Suprapubic skin (tissue), 4 donors: ENCODE measurements at regions not wholly inside any gene's neighbourhood (a gene's known extent, or its start where the extent isn't known, plus 50 kb on each side); places are given as distances from the start of the nearest gene placed in this dataset.

ENCODE experiments used
- DNase-seq, 2 donors: peaks; one replicate each; pipeline ENCODE4 v3.0.0-alpha.2; 2019; ENCODE audit warnings: low spot score in 2 of 2
- H3K27ac ChIP-seq: fragments of 200-600 bp; sonication (generic); one replicate; pipeline ENCODE4 v1.5.1; 2019
- H3K27me3 ChIP-seq: fragments of 200-600 bp; sonication (generic); one replicate; pipeline ENCODE4 v1.5.1; 2019
- H3K36me3 ChIP-seq: fragments of 200-600 bp; sonication (generic); one replicate; pipeline ENCODE4 v1.5.1; 2019
- H3K4me1 ChIP-seq: fragments of 200-600 bp; sonication (generic); one replicate; pipeline ENCODE4 v1.5.1; 2019
- H3K4me3 ChIP-seq: fragments of 200-600 bp; sonication (generic); one replicate; pipeline ENCODE4 v1.5.1; 2019; ENCODE audit warnings: mild to moderate bottlenecking
- H3K9me3 ChIP-seq: fragments of 200-600 bp; sonication (generic); one replicate; pipeline ENCODE4 v1.5.1; 2019
- EP300 ChIP-seq: sonication (generic); formaldehyde crosslinking; IDR thresholded peaks from one replicate; pipeline ENCODE4 v1.6.1; 2017; ENCODE audit warnings: antibody characterized with exemption
- POLR2A ChIP-seq, 2 donors: fragments of 450-650 bp; IDR thresholded peaks; one replicate each; pipeline ENCODE4 v1.6.1; 2017; ENCODE audit warnings: antibody characterized with exemption in 2 of 2, mild to moderate bottlenecking in 2 of 2, moderate library complexity in 2 of 2
- POLR2AphosphoS5 ChIP-seq, 3 donors: sonication (generic); formaldehyde crosslinking; IDR thresholded peaks; one replicate each; pipeline ENCODE4 v1.6.1; 2017; ENCODE audit warnings: antibody characterized with exemption in 3 of 3
- WGBS: methylation state at CpG from one replicate; pipeline ENCODE4 v1.1.5; 2018; 5-methylcytosine and 5-hydroxymethylcytosine counted together
- TF ChIP-seq, protein P1 (sequence below), 2 donors: fragments of 200-600 bp in 1 of 2; fragments of 450-650 bp in 1 of 2; sonication (generic) in 1 of 2; IDR thresholded peaks; one replicate each; pipeline ENCODE4 v1.5.1; 2016 to 2019; ENCODE audit warnings: antibody characterized with exemption in 2 of 2, mild to moderate bottlenecking in 1 of 2, moderate library complexity in 1 of 2

DNA sequence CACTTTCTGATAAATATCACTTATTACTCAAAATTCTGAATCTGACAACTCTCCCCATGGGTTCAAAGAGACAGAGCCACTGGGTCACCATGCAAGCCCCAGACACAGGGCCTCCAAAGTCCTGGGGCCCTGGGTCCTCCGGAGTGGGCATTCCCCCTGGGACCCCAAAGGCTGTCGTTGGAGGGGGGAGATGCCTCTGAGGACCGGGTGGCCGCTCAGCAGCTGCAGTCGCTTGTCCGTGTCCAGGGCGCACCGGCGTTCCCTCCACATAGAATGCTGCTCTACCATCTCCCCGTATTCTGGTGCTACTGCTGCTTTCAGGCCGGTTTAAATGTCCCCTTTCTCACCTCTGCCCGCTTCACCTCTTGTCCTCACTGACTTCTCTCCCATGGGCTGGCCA is 246.1 kb downstream of the TEX29 start:
- Histone ChIP-seq H3K9me3 (no peaks in the 10 kb centered on the region), H3K4me3 (no peak overlapping the region), H3K4me1 (no peaks in the 10 kb centered on the region), H3K27me3 (peaks cover 8% of the 10 kb centered on the region), H3K27ac (no peak overlapping the region), H3K36me3 (no peaks in the 10 kb centered on the region)
- whole genome bisulfite sequencing: 89% methylated on average over 12 of the region's 12 CpGs
- TF ChIP-seq, protein P1, sequence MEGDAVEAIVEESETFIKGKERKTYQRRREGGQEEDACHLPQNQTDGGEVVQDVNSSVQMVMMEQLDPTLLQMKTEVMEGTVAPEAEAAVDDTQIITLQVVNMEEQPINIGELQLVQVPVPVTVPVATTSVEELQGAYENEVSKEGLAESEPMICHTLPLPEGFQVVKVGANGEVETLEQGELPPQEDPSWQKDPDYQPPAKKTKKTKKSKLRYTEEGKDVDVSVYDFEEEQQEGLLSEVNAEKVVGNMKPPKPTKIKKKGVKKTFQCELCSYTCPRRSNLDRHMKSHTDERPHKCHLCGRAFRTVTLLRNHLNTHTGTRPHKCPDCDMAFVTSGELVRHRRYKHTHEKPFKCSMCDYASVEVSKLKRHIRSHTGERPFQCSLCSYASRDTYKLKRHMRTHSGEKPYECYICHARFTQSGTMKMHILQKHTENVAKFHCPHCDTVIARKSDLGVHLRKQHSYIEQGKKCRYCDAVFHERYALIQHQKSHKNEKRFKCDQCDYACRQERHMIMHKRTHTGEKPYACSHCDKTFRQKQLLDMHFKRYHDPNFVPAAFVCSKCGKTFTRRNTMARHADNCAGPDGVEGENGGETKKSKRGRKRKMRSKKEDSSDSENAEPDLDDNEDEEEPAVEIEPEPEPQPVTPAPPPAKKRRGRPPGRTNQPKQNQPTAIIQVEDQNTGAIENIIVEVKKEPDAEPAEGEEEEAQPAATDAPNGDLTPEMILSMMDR (IDR thresholded peaks at IDR 0.05): no peak
- TF ChIP-seq POLR2AphosphoS5 (IDR thresholded peaks at IDR 0.05) (no peak), EP300 (no peak), POLR2A (IDR thresholded peaks at IDR 0.05) (no peak)
- DNase-seq: no peak

DNA sequence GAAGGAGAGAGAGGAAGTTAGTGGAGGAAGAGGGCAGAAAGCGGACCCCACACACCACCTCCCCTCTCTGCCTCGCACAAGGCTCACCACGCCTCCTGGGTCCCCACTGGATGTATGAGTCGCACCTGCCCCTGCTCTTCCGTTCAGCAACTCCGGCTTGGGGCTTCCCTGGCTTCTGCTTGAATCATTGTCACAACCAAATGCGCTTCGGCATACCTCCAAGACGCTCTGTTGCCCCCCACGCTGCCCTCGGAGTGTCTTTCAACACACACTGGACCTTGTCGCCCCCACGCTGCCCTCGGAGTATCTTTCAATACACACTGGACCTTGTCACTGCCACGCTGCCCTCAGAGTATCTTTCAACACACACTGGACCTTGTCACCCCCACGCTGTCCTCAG is 247.2 kb downstream of the TEX29 start:
- H3K27ac ChIP-seq: no peak overlapping the region
- no peak overlapping the region for H3K4me3 ChIP-seq
- no peaks in the 10 kb centered on the region for H3K4me1 ChIP-seq
- TF ChIP-seq, protein P1 (IDR thresholded peaks at IDR 0.05): no peak
- TF ChIP-seq POLR2AphosphoS5 (IDR thresholded peaks at IDR 0.05) (no peak), EP300 (no peak), POLR2A (IDR thresholded peaks at IDR 0.05) (no peak)
- H3K9me3 ChIP-seq: no peaks in the 10 kb centered on the region
- H3K36me3 ChIP-seq: no peaks in the 10 kb centered on the region
- peaks cover 8% of the 10 kb centered on the region for H3K27me3 ChIP-seq
- WGBS: 82% methylated on average over 16 of the region's 16 CpGs
- no peak for DNase-seq

DNA sequence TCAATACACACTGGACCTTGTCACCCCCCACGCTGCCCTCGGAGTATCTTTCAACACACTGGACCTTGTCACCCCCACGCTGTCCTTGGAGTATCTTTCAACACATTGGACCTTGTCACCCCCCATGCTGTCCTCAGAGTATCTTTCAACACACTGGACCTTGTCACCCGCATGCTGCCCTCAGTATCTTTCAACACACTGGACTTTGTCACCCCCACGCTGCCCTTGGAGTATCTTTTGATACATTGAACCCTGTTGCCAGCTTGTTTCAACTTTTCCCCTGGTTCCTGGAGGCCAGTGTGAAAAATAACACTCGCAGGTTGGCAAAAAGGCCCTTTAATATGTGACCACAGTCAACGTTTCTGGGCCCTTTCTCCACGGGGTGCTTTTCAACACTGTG is 247.8 kb downstream of the TEX29 start:
- no peak overlapping the region for H3K27ac ChIP-seq
- no peak for TF ChIP-seq EP300
- TF ChIP-seq POLR2AphosphoS5 (IDR thresholded peaks at IDR 0.05): no peak
- no peak for TF ChIP-seq POLR2A (IDR thresholded peaks at IDR 0.05)
- TF ChIP-seq, protein P1 (IDR thresholded peaks at IDR 0.05): no peak
- H3K36me3 ChIP-seq: no peaks in the 10 kb centered on the region
- H3K9me3 ChIP-seq: no peaks in the 10 kb centered on the region
- no peak overlapping the region for H3K4me3 ChIP-seq
- H3K27me3 ChIP-seq: peaks cover 8% of the 10 kb centered on the region
- 81% methylated on average over 8 of the region's 8 CpGs for WGBS
- H3K4me1 ChIP-seq: no peaks in the 10 kb centered on the region
- no peak for DNase-seq

DNA sequence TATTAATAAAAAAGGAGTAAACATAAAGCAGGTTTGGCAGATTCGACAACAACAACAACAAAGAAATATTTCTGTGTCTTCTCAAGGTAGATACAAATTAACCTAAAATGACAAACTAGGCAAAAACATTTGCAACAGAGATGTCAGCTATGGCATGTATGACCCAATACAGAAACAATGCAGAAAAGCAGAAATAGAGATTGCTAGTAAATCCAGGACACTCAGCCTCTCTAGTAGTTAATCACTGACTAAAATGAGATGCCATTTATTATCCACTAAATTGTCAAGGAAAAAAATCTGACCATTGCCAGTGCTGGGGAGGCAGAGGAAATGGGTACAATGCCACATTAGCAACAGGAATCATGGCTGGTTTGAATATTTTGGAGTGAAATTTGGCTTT is 250.5 kb downstream of the TEX29 start:
- H3K27me3 ChIP-seq: no peaks in the 10 kb centered on the region
- no peak overlapping the region for H3K27ac ChIP-seq
- 74% methylated on average over 1 of the region's 1 CpG for WGBS
- no peak overlapping the region for H3K4me3 ChIP-seq
- no peaks in the 10 kb centered on the region for H3K36me3 ChIP-seq
- no peaks in the 10 kb centered on the region for H3K4me1 ChIP-seq
- H3K9me3 ChIP-seq: peaks cover 4% of the 10 kb centered on the region
- TF ChIP-seq, protein P1 (IDR thresholded peaks at IDR 0.05): no peak
- TF ChIP-seq POLR2A (IDR thresholded peaks at IDR 0.05) (no peak), EP300 (no peak), POLR2AphosphoS5 (IDR thresholded peaks at IDR 0.05) (no peak)
- DNase-seq: no peak

DNA sequence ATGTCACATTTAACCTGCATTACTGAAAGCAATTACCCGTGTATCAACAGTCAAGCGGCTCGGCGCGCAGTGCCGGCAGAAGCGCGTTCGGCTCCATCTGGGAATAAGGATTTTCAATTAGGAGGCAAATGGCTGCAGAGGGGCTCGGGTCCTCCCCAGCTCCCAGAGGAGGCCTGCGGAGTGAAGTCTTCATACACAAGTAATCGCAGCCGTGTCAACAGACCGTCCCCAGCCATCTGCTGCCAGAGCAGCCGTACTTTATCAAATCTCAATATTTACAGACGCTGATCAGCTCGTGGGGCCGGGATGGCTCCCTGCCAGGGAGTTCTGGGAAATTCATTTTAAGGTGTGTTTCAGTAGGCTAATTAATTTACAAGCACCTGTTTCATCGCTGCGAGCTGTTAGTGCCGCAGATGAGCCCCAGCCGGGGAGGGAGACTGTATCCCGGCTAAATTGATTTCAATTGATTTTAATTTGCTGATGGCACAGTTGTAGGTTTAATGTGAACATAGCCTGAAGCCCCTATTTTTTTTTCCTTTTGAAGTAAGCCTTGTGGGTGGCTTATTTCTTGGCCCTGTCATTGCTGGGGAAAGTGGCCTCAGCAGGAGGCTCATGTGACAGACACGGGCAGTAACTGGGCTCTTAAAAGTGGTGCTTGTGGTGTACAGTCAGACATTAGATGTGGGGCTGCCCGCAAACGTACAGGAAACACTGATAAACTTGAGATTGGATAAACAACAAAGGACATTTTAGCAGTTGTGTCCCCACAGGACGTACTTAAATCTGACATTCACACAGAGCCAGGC is 252.7 kb downstream of the TEX29 start:
- no peak for DNase-seq
- Histone ChIP-seq H3K27ac (no peak overlapping the region), H3K4me1 (no peaks in the 10 kb centered on the region), H3K4me3 (no peak overlapping the region), H3K27me3 (no peaks in the 10 kb centered on the region), H3K36me3 (no peaks in the 10 kb centered on the region), H3K9me3 (peaks cover 4% of the 10 kb centered on the region)
- 93% methylated on average over 26 of the region's 27 CpGs for WGBS
- TF ChIP-seq EP300 (no peak), POLR2A (IDR thresholded peaks at IDR 0.05) (no peak), POLR2AphosphoS5 (IDR thresholded peaks at IDR 0.05) (no peak)
- TF ChIP-seq, protein P1 (IDR thresholded peaks at IDR 0.05): no peak
